CD4-positive, alpha-beta T cell treated with Interleukin-17A for 4 hours (primary cell): ENCODE measurements at regions not wholly inside any gene's neighbourhood (a gene's known extent, or its start where the extent isn't known, plus 50 kb on each side); places are given as distances from the start of the nearest gene placed in this dataset.
"Not testable (repeated sequence)": the region's sequence is repeated elsewhere in the genome, so short reads cannot be mapped to it uniquely, and the experiment has no call there.

Experiments
- DNase-seq: peaks from one replicate; pipeline ENCODE4 v3.0.0-alpha.2; 2020; ENCODE audit warnings: mixed read lengths

DNA sequence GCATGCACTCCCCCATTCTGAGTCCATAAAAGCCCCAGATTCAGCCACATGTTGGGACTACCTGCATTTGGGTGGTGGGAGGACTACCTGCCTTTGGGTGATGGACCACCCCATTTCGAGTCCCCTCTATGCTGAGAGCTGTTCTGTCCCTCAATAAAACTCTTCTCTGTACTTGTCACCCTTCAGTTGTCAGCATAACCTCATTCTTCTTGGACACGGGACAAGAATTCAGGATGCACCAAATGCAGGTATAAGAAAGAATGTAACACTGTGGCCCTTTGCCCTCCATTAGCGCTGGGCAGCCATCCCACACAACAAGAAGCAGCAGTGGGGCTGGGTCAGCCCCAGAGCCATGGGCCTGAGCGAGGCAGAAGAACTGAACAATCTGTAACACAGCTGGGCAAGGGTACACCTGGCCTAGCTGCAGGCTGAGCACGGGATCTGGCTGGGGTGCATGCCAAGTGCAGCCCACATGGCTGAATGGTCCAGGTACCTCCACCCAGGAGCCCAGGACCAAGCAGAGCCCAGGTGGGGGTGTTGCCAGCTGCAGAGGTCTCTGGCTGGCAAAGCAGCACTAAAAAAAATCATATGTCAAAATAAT is 1344.3 kb upstream of the LRRTM3 start:
- no peak for DNase-seq

- DNase-seq, result no peak
These were observed 1323.5 kb upstream of the LRRTM3 start for GRCh38 chr10:65602182-65602865.

- DNase-seq, result no peak
These were observed 1314.2 kb upstream of the LRRTM3 start for GRCh38 chr10:65611592-65611991.

DNA sequence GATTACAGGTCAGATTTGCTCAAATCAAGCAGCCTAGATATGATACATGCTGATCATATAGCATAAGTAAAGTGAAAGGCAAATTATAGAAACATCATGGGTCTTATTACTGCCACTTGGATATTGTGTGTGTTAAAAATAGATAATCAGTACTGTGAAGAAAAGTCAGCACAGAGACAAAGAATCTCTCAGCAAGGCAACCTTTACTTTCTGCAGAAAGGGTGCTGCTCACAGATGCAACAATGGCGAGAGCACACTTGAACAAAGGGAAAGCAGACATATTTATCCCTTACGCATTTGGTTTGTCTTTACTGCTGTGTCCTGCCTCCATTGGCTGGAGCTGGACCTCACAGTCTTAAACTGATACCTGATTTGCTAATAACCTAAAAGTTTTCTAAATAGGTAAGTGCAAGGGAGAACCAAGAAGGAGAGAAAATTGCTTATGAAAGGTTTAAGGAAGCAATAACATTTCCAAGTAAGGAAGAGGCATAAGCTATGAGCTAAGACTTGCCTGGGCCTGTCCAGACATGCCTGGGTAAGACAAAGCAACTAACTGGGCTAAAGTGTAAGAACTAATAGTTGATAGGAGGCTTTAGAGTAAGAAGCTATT is 1310.8 kb upstream of the LRRTM3 start:
- no peak for DNase-seq

DNA sequence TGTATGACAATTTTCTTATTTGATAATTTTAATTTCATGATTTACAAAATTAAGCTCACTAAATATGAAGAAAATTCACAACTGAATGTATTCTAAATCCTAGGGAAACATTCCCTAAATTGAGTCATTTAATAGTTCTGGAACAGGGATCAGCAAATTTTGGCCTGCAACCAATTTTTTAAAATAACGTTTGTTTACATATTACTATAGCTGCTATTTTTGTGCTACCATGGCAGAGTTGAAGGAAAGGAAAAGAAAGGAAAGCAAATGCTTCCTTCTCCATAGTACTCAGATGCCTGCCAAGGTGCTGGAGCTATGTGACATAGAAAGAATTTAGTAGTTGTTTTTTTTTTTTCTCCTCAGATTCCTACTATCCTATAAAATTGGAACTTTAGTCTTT is 1307.7 kb upstream of the LRRTM3 start:
- DNase-seq, result no peak

DNA sequence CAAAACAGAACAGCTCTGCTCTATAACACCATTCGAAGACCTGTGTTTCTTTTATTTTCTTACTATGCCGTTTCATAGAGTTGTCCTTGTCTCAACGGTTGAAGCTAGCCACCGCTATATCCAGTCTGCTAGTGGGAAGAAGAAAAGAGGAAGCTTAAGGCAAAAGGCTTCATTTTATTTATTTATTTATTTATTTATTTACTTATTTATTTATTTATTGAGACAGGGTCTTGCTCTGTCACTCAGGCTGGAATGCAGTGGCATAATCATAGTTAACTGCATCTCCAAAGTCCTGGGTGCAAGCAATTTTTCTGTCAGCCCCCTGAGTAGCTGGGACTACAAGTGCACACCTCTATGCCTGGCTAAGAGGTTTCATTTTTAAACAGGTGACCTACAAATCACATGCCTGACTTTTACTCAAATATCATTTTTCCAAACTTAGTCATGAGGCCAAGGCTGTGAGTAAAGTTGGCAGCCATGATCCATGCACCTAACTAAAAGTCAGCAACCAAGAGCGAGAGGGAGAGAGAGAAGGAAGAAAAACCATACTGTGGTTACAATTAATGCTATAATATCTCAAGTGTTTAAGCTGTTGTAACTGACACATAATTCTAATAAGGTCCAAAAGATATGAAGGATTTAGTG is 1305.3 kb upstream of the LRRTM3 start:
- no peak for DNase-seq

DNA sequence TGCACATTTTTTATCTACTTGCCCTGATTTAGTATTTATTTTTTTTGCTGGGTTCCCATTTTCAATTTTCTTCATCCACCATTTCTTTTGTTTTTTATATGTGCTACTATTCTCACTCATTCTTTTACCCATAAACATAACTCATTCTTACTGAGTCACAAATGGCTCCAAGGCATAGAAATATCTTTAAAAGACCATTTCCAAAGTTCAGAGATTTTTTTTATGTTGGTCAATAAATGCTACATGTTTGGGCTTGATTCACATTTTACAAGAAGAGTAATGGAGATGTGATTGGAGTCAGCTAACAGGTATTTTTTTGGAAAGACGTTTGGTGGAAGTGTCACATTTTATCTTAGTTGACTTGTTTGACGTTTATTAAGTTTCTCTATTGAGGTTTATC is 1303.2 kb upstream of the LRRTM3 start:
- no peak for DNase-seq

GRCh38 chr10:65628493-65629139 is 1297.2 kb upstream of the LRRTM3 start:
- DNase-seq, result no peak

DNA sequence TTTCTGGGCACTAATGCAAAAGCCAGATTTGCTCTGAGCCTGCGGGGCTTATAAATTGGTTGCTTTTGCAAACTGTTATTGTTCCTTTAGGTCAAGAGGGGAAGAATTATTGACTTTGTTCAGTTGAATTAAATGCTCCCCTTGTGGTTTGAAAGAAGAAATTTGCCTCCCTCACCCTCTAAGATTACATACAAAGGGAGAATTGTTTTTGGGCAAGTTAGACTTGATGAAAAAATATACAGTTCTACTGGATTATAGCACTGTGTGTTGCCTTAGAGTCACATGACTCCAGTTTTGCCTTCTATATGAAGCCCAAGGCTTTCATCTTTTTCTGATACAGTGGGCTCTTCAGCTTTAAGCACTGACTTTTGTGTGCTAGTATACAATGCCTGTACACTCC is 1265.8 kb upstream of the LRRTM3 start:
- no peak for DNase-seq

- DNase-seq, result no peak
These were observed 1255.7 kb upstream of the LRRTM3 start for GRCh38 chr10:65670087-65670486.

DNA sequence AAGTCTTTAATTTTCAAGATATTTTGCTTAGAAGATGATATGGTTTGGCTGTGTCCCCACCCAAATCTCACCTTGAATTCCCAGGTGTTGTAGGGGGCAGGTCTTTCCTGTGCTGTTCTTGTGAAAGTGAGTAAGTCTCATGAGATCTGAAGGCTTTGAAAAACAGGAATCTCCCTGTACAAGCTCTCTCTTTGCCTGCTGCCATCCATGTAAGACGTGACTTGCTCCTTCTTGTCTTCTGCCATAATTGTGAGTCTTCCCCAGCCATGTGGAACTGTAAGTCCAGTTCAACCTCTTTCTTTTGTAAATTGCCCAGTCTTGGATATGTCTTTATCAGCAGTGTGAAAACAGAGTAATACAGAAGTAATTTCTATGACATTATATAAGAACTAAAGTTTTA is 1255.2 kb upstream of the LRRTM3 start:
- DNase-seq, result not testable (repeated sequence)

DNA sequence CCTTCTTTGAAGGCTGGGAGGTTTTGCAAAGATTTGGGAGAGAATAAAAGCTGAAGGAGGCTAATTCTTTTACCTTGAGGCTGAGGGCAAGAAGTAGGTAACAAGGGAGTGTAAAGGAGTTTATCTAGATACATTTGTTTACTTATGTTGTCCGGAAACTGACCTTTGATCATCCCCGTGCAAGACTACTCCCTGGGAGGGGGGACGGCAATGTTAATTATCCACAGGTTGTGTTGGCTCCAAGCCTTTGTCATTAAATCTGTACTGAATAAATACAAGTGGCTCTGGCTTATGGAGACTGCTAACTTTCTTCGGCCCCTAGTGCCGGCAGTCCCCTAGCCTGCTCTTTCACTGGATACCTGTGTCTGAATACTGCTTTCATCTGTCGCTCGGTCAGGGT is 1250.6 kb upstream of the LRRTM3 start:
- no peak for DNase-seq

DNA sequence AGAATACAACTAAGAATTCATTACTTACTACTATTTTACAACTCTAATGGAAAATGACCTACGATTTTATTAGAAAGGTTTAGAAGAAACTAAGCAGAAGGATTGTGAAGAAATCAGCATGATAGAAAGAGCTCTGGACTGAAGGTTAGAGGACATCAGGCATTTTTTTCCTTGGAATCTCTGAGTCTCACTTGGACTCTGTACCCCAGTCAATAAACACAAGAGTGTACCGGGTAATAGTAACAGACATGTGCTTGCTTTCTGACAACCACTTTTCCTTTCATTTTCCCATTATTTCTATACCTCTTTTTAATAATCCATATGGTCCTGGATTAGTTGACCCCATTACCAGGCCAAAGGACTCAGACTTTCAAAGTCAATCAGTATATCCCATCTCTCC is 1240.9 kb upstream of the LRRTM3 start:
- no peak for DNase-seq

- no peak for DNase-seq
These were observed 1224.6 kb upstream of the LRRTM3 start for GRCh38 chr10:65701168-65701776.

DNA sequence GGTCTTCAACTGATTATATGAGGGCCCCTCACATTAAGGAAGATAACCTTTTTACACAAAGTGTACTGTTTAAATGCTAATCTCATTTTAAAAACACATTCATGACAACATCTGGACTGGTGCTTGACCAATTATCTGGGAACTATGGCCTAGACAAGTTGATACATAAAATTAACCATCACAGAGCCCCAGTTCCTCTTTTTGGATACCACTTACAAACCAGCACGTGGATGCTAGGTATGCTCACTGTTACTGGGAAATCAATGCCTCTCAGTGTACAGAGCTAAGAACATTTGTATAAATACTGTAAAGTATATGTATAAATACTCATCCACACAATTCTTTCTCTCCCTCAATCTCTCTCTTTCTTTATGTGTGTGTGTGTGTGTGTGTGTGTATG is 1217.8 kb upstream of the LRRTM3 start:
- DNase-seq, result no peak

DNA sequence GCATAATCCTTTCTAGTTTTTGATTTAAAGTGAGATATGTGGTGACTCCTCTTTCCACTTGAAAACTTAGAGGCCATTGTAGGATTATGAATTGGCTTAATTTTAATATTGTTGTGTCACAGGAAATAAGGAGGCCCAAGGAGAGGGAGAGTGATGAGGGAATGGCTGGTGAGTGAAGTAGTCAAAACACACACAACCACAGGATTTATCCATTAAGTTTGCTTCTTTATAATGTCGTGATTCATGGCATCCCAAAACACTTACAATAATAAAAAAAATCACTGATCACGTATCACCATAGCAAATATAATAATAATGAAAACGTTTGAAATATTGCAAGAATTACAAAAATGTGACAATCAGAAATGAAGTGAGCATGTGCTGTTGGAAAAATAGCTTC is 1215.5 kb upstream of the LRRTM3 start:
- DNase-seq, result no peak

DNA sequence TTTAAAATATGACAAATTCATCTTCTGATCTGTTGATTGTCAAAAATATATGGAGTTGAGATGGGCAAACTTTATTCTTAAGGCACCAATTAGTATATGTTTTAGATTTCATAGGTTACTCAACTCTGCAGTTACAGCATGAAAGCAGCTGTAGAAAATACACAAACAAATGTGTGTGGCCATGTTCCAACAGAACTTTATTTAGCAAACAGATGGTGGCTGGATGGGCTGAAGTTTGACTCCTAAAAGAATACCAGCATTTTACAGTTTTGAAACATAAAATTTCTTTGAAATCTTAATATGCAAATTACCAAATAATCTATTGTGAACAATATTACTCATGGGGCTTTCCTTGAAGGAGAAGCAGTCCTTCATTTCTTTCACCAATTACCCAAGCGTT is 1206.0 kb upstream of the LRRTM3 start:
- no peak for DNase-seq

- no peak for DNase-seq
These were observed 1204.9 kb upstream of the LRRTM3 start for GRCh38 chr10:65720901-65721300.

- no peak for DNase-seq
These were observed 1202.3 kb upstream of the LRRTM3 start for GRCh38 chr10:65723525-65723924.

GRCh38 chr10:65735382-65735781 is 1190.5 kb upstream of the LRRTM3 start:
- DNase-seq, result no peak

GRCh38 chr10:65742906-65743305 is 1182.9 kb upstream of the LRRTM3 start:
- DNase-seq, result no peak

DNA sequence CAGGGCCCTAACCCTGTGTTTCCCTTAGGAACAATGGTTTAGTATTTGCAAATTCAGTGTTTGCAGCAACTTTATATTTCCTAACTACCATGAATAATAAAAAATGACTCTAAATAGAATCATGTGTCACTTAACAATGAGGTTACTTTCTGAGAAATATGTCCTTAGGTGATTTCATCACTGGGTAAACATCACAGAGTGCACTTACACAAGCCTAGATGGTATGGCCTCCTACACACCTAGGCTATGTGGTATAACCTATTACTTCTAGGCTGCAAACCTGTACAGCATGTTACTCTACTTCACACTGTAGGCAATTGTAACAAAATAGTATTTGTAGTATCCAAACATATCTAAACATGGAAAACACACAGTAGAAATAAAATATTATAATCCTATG is 1174.6 kb upstream of the LRRTM3 start:
- DNase-seq, result no peak

GRCh38 chr10:65751896-65752295 is 1173.9 kb upstream of the LRRTM3 start:
- DNase-seq, result no peak
